Choroid plexus epithelial cell (primary cell): ENCODE measurements at regions not wholly inside any gene's neighbourhood (a gene's known extent, or its start where the extent isn't known, plus 50 kb on each side); places are given as distances from the start of the nearest gene placed in this dataset.

Experiments
- DNase-seq: peaks from one replicate; pipeline ENCODE4 v3.0.0-alpha.2; 2010; ENCODE audit warnings: low read depth
- H3K4me3 ChIP-seq: 2 replicates; pipeline ENCODE4 v1.5.1; 2011; ENCODE audit warnings: low read depth, mild to moderate bottlenecking, control low read depth, low read length, moderate library complexity
- TF ChIP-seq, protein P1 (sequence below): conservative IDR thresholded peaks from 2 replicates; pipeline ENCODE4 v1.5.1; 2011; ENCODE audit warnings: low read depth, mild to moderate bottlenecking, control low read depth, inconsistent platforms, low read length, moderate library complexity

DNA sequence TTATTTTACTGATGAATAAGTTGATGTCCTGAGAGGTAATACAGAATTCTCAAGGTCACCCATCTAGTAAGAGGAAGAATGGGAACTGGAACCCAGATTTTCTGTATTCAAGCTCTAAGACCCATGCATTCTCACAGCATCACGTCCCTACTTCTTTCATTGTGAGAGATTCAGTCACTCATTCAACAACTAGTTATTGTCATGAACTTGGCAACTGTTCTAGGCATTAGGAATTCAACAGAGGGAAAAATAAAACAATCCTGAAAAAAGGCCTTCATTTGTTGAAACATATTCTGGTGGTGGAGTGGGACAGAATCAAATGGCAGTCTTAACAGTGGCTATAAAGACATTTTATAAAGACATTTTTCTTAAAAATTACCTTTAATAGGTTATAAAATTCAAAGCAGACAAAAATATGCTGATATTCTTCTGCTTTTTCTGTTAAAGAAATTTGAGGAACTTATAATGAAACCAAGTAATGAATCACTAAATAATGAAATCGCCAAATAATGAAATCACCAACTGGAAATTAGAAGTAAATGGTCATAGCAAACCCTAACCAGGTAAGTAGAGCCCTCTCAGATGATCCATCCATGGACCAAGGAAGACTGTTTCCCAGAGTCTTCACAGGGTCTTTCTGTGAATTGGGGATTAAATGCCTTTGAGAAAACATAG lies 136.5 kb upstream of the DPYD start:
- no peak overlapping the region for H3K4me3 ChIP-seq
- TF ChIP-seq, protein P1, sequence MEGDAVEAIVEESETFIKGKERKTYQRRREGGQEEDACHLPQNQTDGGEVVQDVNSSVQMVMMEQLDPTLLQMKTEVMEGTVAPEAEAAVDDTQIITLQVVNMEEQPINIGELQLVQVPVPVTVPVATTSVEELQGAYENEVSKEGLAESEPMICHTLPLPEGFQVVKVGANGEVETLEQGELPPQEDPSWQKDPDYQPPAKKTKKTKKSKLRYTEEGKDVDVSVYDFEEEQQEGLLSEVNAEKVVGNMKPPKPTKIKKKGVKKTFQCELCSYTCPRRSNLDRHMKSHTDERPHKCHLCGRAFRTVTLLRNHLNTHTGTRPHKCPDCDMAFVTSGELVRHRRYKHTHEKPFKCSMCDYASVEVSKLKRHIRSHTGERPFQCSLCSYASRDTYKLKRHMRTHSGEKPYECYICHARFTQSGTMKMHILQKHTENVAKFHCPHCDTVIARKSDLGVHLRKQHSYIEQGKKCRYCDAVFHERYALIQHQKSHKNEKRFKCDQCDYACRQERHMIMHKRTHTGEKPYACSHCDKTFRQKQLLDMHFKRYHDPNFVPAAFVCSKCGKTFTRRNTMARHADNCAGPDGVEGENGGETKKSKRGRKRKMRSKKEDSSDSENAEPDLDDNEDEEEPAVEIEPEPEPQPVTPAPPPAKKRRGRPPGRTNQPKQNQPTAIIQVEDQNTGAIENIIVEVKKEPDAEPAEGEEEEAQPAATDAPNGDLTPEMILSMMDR, result no peak
- no peak for DNase-seq

DNA sequence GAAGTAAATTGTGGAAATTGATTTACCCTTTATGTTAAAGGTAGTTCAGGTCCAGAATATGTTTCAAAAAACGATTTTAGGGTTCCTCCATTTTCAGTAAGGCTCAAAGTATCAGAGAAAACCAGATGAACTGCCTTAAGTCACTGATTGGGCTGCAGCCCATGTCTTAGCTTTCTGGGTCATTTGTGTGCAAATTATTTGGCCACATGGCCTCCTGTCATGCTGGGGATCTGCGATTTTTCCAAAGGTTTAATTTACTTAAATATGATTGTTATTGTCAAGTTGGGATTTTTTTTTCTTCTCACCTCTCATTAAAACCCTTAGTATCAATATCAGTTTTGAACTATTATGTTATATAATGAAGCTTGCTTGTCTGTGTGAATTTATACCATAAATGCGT lies 135.9 kb upstream of the DPYD start:
- TF ChIP-seq, protein P1, result no peak
- no peak overlapping the region for H3K4me3 ChIP-seq
- no peak for DNase-seq

DNA sequence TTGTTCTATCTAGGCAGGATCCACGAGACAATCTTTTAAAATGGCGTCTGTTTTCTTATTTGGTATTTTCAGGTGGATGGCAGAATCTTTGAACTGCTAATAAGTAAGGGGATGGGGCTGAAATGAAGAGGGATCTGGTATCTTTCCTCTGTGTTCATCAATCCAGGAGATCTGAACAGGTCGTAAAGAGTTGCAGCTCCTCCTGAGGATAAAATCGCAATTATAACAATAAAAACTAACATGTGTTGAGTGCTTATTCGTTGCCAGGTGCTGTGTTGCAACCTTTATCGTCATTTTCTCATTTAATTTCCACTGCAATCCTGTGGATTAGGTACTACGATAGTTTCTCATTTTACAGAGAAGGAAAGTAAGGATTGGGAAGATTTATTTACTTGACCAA lies 134.6 kb upstream of the DPYD start:
- TF ChIP-seq, protein P1, result no peak
- H3K4me3 ChIP-seq, result no peak overlapping the region
- DNase-seq, result no peak

DNA sequence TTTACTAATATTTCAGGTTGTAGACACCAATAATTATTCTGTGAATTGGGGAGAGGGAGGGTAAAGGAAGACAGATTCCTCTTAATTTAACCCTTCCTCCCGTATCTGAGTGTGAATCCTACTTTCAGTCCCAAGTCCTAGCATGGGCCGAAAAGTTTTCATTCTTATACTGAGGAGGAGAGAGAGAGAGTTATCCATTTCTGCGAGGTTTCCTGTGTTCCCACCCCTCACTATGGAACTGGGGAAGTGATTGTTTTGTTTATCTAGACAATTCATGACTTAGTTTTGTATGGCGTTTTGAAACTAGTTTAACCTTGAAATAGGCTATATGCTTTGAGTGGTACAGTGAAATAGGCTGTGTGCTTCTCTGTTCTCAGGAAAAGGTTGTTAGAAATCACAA lies 134.0 kb upstream of the DPYD start:
- TF ChIP-seq, protein P1, result no peak
- no peak for DNase-seq
- peak overlapping the region; percentile 64 for H3K4me3 ChIP-seq

DNA sequence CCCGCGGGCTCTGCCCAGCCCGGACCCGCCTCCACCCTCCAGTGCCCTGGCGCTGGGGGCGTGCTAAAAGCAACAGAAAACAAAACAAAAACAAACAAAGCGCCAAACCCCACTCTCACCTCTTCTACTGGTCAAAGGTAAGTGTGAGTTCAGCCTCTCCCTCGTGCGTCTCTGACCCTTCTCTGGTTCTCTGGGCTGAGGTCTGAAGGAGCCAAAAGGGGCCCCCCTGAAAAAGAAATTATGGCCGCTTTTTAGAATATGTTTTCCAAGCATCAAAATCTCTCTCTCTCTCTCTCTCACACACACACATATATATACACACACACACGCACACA lies 133.5 kb upstream of the DPYD start:
- TF ChIP-seq, protein P1, result no peak
- peak overlapping the region; percentile 64 for H3K4me3 ChIP-seq
- DNase-seq, result no peak

DNA sequence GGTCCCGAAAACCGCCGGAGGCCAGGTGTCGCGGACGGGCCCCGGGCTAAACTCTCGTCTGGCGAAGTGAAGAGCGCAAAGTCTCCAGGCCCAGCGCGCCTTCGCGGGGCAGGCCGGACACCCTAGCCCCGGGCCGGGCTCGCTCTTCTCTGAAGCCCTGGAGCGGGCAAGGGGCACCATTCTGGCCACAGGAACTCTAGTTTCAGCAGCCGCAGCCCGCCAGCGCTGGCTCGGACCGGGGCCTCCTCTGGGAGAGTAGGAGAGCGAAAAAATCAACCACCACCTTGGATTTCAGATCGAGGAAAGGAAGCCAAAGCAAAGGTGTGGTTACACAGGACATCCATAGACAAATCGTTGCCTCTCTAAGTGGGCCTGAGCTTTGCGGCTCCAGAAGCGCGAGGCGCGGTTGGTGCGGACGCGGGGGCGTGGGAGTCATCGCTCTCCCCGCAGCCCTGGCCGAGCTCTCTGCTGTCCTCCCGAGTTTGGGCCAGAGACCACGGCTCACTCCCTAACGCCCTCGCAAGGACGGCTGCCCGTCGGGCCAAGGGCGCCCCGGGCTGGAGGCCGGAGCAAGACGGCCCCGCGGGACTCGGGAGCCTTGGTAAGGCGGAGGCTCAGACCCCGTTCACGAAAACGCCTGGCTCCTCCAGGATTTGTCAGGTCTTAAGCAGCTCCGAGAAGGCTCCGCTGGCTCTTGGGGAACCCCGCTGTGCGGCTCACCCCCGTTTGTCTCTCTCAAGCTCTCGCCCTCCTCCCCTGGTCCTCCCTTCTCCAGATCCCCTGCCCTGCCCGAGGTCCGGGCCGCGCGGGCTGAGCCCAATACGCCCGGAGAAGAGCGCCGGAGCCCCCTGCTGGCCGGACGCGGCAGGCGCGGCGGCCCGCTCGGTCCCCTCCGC lies 132.9 kb upstream of the DPYD start:
- TF ChIP-seq, protein P1, result peak; percentile 56
- peak; percentile 87 for DNase-seq
- H3K4me3 ChIP-seq, result peak overlapping the region; percentile 64
